Naive B cell (primary cell): ENCODE measurements at regions not wholly inside any gene's neighbourhood (a gene's known extent, or its start where the extent isn't known, plus 50 kb on each side); places are given as distances from the start of the nearest gene placed in this dataset.

ENCODE experiments used
- ATAC-seq, 2 donors: fragments of 150-1000 bp; cut with Tn5 transposase; 2 replicates each; pipeline ENCODE4 v1.10.0; 2021; ENCODE audit warnings: low read depth in 2 of 2, mild to moderate bottlenecking in 2 of 2, moderate library complexity in 2 of 2
- DNase-seq: peaks from one replicate; pipeline ENCODE4 v3.0.0; 2022
- H3K27ac Mint-ChIP-seq, 6 donors: one replicate each; pipeline ENCODE4 v1.8.0; 2020 to 2022; ENCODE audit warnings: mild to moderate bottlenecking in 6 of 6, mixed read lengths in 6 of 6, moderate library complexity in 5 of 6, inconsistent platforms in 2 of 6
- H3K27me3 Mint-ChIP-seq, 3 donors: one replicate each; pipeline ENCODE4 v1.8.0; 2021 to 2022; ENCODE audit warnings: mixed read lengths in 3 of 3, mild to moderate bottlenecking in 1 of 3
- H3K36me3 Mint-ChIP-seq, 2 donors: one replicate each; pipeline ENCODE4 v1.8.0; 2020 to 2022; ENCODE audit warnings: mixed read lengths in 2 of 2, inconsistent platforms in 1 of 2, mild to moderate bottlenecking in 1 of 2
- H3K4me1 Mint-ChIP-seq, 3 donors: one replicate each; pipeline ENCODE4 v1.8.0; 2020 to 2022; ENCODE audit warnings: mixed read lengths in 3 of 3, inconsistent platforms in 1 of 3, mild to moderate bottlenecking in 1 of 3, moderate library complexity in 1 of 3
- H3K4me3 Mint-ChIP-seq, 8 donors: one replicate each; pipeline ENCODE4 v1.8.0; 2020 to 2022; ENCODE audit warnings: mild to moderate bottlenecking in 8 of 8, mixed read lengths in 8 of 8, moderate library complexity in 8 of 8, inconsistent platforms in 2 of 8
- H3K9me3 Mint-ChIP-seq, 7 donors: one replicate each; pipeline ENCODE4 v1.8.0; 2020 to 2022; ENCODE audit warnings: mixed read lengths in 7 of 7, mild to moderate bottlenecking in 5 of 7, inconsistent platforms in 2 of 7, moderate library complexity in 1 of 7

DNA sequence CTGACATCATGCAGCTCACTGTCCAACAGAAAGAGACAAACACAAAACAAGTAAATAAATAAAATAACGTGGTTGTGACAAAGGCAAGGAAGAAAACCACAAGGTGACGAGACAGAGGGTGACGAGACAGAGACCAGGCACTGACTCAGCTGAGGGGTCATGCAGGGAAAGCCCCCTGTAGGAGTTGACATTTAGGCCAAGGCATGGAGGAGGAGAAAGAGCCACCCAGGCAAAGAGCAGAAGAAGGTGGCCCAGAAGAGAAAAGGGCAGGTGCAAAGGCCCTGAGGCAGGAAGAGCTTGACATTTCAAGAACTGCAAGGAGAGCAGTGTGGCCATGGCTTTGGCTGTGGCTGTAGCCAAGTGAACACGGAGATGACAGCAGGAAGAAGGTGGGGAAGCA, 65.1 kb upstream of the ID3 start:
- no peak for ATAC-seq
- H3K4me1 Mint-ChIP-seq: peaks cover 77 to 98% (median 88%) of the 10 kb centered on the region in 3 donors

DNA sequence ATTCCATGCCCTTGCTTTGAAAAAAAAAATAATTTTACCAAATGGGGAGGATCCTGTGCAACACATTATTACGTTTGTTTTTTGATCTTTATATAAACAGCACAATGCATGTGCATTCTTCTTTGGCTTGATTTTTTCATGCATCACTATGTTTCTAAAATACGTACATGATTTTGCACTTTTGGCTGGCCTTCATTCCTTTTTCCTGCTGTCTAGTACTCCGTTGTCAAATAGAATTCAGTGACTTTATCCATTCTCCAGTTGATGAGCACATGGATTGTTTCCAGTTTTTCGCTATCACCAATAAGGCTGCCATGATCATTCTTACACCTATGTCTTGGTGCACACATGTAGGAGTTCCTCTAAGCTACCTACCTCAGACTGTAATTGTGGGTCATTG, 63.0 kb upstream of the ID3 start:
- Mint-ChIP-seq H3K9me3 (peaks cover 0 to 11% (median 0%) of the 10 kb centered on the region in 7 donors), H3K27ac (peak overlapping the region; percentile 47 to 94 (median 74)), H3K27me3 (no peaks in the 10 kb centered on the region), H3K36me3 (peaks cover 0 to 18% of the 10 kb centered on the region in 2 donors), H3K4me3 (peak overlapping the region in 5 of 8 donors; percentile 12 to 77 (median 56)), H3K4me1 (peaks cover 76 to 98% (median 87%) of the 10 kb centered on the region in 3 donors)
- DNase-seq (no peak), ATAC-seq (no peak)

More for the DNA sequence above, 65.1 kb upstream of the ID3 start:
- Mint-ChIP-seq H3K4me3 (peak overlapping the region; percentile 52 to 93 (median 78)), H3K27me3 (no peaks in the 10 kb centered on the region), H3K9me3 (peaks cover 0 to 11% (median 0%) of the 10 kb centered on the region in 7 donors), H3K36me3 (peaks cover 0 to 18% of the 10 kb centered on the region in 2 donors), H3K27ac (peak overlapping the region; percentile 87 to 96 (median 94))
- DNase-seq: no peak

DNA sequence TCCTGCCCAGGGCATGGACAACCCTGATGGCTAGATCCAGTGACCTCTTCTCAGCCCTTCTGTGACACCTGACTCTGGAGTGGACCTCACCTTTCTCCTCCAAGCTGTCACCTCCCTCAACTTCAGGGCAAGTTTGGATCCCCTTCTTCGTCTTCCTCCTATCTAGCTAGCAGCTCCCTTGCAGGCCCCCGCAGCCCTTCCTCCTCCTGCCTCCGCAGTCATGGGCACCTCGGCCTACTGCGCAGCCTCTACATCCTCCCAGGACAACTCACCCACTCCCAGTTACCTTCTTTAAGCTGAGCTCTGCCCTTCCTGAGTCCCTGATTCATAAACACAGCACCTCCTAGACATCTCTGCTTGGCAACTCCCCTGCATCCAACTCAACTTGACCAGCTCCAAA, 61.3 kb upstream of the ID3 start:
- peaks cover 0 to 6% (median 0%) of the 10 kb centered on the region in 7 donors for H3K9me3 Mint-ChIP-seq
- DNase-seq (no peak), ATAC-seq (no peak)
- H3K27ac Mint-ChIP-seq: peak overlapping the region; percentile 85 to 99 (median 96)
- H3K27me3 Mint-ChIP-seq: no peaks in the 10 kb centered on the region
- H3K4me3 Mint-ChIP-seq: peak overlapping the region; percentile 41 to 96 (median 78)
- H3K36me3 Mint-ChIP-seq: peaks cover 0 to 11% of the 10 kb centered on the region in 2 donors
- H3K4me1 Mint-ChIP-seq: peaks cover 73 to 98% (median 81%) of the 10 kb centered on the region in 3 donors

DNA sequence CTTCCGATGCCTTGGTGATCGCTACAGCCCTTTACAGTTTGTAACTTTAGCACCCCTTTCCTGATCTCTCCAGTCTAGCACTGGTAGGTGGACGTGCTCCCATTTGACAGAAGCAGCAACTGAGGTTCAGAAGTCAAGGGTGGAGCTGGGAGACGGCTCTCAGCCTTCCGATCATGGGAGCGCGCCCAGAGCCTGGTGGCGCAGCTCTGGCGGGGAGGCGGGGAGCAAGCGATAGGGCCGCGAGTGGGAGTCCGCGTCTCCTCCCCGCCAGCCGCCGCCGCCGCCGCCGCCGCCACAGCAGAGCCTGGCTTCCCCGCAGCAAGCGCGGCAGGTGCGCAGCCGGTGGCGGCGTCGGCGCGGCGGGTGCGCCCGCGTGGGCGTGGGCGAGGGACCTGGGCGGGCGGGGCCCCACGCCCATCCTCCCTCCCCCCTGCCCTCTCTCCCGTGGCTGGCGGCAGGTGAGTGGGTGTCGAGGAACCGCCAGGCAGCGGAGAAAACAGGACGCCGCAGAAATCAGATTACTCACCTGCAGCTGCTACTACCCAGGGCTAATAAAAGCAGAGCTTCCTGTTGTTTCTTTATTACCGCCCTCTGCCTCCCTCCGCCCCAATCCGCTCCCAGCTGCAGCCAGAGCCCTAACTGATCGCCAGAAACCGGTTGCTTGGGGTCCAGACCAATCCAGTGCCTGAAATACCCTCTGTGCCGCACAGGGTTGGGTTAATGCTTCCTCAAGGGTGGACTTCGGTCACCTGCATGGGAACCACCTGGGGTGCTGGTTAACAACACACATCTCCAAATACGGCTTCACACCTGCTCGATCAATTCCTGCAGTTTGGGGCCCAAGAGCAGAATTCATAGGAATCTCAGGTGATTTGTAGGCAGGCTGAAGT, 60.2 kb upstream of the ID3 start:
- DNase-seq (peak; percentile 84), ATAC-seq (peak; percentile 79 to 83)
- Mint-ChIP-seq H3K27ac (peak overlapping the region; percentile 85 to 99 (median 96)), H3K9me3 (peaks cover 0 to 4% (median 0%) of the 10 kb centered on the region in 7 donors), H3K36me3 (peaks cover 0 to 6% of the 10 kb centered on the region in 2 donors), H3K27me3 (no peaks in the 10 kb centered on the region), H3K4me1 (peaks cover 77 to 98% (median 81%) of the 10 kb centered on the region in 3 donors), H3K4me3 (peak overlapping the region; percentile 74 to 96 (median 88))

DNA sequence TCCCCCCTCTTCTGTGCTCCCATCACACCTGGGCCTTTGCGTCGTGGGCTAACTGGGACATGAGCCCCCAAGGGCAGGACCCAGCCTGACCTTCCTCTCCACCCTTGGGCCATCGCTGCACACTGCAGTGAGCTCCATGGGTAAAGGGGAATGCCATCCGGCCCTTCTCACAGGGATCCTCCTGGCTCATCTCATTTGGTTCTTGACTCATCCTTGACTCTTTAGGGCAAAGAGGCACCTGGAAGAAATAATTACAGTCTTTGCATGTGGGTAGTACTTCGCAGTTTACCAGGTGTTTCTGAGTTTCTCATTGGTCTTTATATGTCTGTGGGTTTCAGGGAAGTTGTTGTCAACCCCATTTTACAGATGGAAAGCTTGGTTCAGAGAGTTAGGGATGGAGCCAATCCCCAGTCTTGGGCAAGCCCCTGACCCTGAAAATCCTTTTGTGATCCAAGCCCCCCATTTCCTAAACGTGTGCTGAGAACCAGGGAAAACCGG, 59.3 kb upstream of the ID3 start:
- no peaks in the 10 kb centered on the region for H3K36me3 Mint-ChIP-seq
- DNase-seq (no peak), ATAC-seq (no peak)
- H3K4me1 Mint-ChIP-seq: peaks cover 78 to 98% (median 81%) of the 10 kb centered on the region in 3 donors
- peak overlapping the region; percentile 74 to 91 (median 86) for H3K4me3 Mint-ChIP-seq
- H3K27ac Mint-ChIP-seq: peak overlapping the region; percentile 60 to 97 (median 90)
- peaks cover 0 to 1% (median 0%) of the 10 kb centered on the region in 7 donors for H3K9me3 Mint-ChIP-seq
- no peaks in the 10 kb centered on the region for H3K27me3 Mint-ChIP-seq

DNA sequence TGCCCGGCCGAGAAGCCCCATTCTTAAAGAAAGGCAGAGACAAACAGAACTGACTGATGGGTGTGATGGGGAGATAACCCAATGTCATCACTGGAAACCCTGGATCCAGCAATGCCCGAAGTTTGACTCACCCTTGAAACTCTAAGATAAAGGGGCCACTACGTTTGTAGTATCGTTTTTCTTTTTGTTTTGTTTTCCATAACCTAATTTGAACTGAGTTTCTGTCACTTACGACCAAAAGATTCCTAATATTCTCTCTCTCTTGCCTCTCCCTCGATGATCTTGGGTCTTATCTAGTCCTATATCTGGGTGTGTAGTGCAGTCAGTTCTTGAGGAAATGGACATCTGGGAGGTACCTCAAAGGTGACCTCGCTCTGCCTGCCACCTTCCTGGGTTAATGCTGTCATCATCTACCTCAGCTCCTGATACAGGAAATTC, 57.8 kb upstream of the ID3 start:
- Mint-ChIP-seq H3K27ac (peak overlapping the region; percentile 10 to 92 (median 77)), H3K36me3 (no peaks in the 10 kb centered on the region), H3K4me3 (peak overlapping the region in 4 of 8 donors; percentile 27 to 74 (median 38)), H3K27me3 (no peaks in the 10 kb centered on the region), H3K4me1 (peaks cover 83 to 98% (median 84%) of the 10 kb centered on the region in 3 donors), H3K9me3 (peaks cover 0 to 1% (median 0%) of the 10 kb centered on the region in 7 donors)
- ATAC-seq (no peak), DNase-seq (no peak)

DNA sequence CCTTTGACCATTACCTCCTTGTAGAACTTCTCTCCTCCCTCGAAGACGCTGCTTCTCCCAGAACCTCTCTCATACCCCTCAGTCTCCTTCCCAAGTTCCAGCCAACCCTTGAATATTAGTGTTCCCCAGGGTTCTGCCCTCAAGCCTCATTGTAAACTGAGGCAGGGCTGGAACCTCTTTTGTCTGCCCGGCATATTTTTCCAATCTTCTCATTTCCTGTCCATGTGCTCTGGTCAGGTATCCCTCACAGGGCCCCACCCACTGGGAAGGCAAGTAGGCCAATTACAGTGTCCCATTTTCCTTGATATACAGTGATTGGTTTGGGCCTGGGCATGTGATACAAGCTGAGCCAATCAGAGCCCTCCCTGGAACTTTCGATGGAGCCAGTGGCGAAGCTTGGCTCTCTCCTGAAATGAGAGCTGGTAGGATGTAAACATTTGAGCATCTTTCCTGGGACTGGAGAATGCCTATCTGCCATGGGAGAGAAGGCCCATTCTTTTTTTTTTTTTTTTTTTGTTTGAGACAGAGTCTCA, 57.1 kb upstream of the ID3 start:
- DNase-seq (no peak), ATAC-seq (no peak)
- H3K4me1 Mint-ChIP-seq: peaks cover 84 to 98% (median 86%) of the 10 kb centered on the region in 3 donors
- H3K27ac Mint-ChIP-seq: peak overlapping the region; percentile 21 to 88 (median 83)
- H3K27me3 Mint-ChIP-seq: no peaks in the 10 kb centered on the region
- peaks cover 0 to 1% (median 0%) of the 10 kb centered on the region in 7 donors for H3K9me3 Mint-ChIP-seq
- peak overlapping the region in 4 of 8 donors; percentile 25 to 74 (median 39) for H3K4me3 Mint-ChIP-seq
- no peaks in the 10 kb centered on the region for H3K36me3 Mint-ChIP-seq

DNA sequence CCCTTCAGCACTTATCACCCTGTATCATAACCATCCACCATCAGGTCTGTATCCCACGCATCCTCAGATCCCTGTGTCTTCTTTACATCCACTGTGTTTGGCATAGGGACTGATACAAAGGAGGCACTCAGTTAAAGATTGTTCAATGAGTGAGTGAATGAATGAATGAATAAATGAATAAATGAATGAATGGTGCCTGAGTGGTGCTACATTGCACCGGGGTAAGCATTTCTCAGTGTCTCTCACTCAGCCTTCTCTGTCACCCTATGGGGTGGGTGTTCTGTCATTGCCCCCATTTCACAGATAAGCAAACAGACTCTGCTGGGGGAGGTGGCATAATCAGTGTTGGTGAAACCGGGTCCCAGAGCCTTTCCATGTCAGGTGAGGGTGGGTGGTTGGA, 56.6 kb upstream of the ID3 start:
- no peaks in the 10 kb centered on the region for H3K27me3 Mint-ChIP-seq
- no peaks in the 10 kb centered on the region for H3K36me3 Mint-ChIP-seq
- peaks cover 83 to 98% (median 84%) of the 10 kb centered on the region in 3 donors for H3K4me1 Mint-ChIP-seq
- DNase-seq (no peak), ATAC-seq (no peak)
- H3K27ac Mint-ChIP-seq: peak overlapping the region; percentile 68 to 89 (median 87)
- peaks cover 0 to 1% (median 0%) of the 10 kb centered on the region in 7 donors for H3K9me3 Mint-ChIP-seq
- peak overlapping the region in 3 of 8 donors; percentile 31 to 47 (median 43) for H3K4me3 Mint-ChIP-seq

DNA sequence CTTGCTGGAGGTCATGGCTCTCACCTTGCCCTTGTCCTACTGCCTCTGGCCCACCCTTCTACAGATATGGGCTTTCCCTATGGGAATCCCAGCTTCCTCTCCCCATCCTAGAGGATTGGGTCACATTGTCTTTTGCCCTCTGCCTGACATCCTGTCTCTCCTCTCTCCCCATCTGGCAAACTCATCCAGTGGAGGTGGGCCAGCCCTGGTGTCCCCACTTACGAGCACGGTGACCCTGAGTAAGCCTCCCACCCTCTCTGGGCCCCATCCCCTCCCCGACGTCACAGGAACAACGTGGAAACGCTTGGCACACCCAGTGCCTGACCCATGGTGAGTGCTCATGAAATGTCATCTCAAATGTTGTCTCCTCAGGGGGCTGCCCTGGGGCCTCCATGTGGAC, 56.1 kb upstream of the ID3 start:
- no peak for ATAC-seq
- peak overlapping the region in 4 of 8 donors; percentile 12 to 59 (median 45) for H3K4me3 Mint-ChIP-seq
- no peaks in the 10 kb centered on the region for H3K36me3 Mint-ChIP-seq
- DNase-seq: no peak
- H3K27me3 Mint-ChIP-seq: no peaks in the 10 kb centered on the region
- peaks cover 0 to 1% (median 0%) of the 10 kb centered on the region in 7 donors for H3K9me3 Mint-ChIP-seq
- H3K4me1 Mint-ChIP-seq: peaks cover 83 to 98% (median 84%) of the 10 kb centered on the region in 3 donors
- peak overlapping the region; percentile 83 to 94 (median 88) for H3K27ac Mint-ChIP-seq

DNA sequence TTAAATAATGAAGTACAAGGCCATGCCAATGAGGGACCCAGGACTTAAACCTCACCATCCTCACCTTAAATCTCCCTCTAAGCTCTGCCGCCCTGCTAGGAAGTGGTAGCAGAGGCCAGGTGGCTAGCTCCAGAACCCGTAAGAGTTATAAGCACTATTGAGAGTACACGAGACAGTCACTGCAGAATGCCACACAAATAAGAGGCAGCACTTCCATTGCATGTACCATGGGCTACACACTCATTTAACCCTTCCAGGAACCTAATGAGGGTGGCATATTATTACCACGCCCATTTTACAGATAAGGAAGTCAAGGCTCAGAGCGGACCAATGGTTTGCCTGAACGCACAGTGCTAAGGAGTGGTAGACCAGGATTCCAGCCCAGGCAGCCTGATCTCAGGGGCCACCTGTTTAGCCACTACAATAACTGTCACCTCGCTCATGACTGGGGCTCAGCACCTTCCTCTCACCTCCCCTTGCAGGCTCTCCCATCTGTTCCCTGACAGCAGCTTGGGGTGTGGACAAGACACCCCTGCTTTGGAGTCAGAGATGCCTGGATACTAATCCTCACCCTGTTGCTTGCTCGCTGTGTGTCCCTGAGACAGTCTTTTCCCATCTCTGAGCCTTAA, 54.8 kb upstream of the ID3 start:
- DNase-seq (no peak), ATAC-seq (peak; percentile 11 to 31)
- Mint-ChIP-seq H3K4me1 (peaks cover 75 to 90% (median 75%) of the 10 kb centered on the region in 3 donors), H3K4me3 (peak overlapping the region in 7 of 8 donors; percentile 39 to 84 (median 79)), H3K27me3 (no peaks in the 10 kb centered on the region), H3K36me3 (no peaks in the 10 kb centered on the region), H3K9me3 (peaks cover 0 to 1% (median 0%) of the 10 kb centered on the region in 7 donors), H3K27ac (peak overlapping the region; percentile 83 to 96 (median 92))

DNA sequence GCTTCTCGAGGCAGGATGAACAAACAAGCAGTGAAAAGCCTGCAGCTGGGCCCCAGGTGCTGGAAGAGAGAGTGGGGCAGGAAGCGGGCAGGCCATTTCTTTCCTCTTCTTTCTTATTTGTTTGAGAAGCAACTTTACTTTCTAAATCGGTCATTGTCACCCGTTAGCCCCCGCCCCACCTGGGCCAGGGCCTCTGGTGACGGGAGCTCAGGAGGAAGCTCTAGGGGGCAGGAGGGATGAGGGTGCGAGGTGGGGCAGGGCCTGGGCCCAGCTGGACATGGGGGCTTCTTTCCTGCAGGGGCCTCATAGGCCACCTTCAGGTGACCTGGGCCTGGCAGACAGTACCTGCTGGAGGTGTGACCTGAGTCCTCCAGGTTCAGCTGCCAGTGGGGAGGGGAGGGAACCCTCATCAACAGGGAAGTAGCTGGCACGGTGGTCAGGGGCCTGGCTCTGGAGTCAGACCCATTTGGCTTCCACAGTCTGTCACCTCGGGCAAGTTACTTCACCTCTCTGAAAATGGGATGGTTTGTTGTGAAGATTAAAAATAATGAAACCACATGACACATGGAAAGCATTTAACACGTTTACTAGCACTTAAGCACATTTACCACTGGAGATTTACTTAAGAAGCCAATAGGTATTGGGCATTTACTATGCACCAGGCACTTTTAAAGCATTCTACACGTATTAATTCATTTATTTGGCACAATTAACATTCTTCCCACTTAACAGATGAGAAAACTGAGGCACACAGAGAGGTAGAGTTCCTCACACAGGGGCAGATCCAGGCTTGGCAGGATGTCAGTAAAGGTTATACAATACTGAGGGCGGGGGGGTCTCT, 54.1 kb upstream of the ID3 start:
- Mint-ChIP-seq H3K4me3 (peak overlapping the region; percentile 5 to 85 (median 75)), H3K9me3 (peaks cover 0 to 1% (median 0%) of the 10 kb centered on the region in 7 donors), H3K27me3 (no peaks in the 10 kb centered on the region), H3K36me3 (no peaks in the 10 kb centered on the region), H3K4me1 (peaks cover 69 to 84% (median 75%) of the 10 kb centered on the region in 3 donors), H3K27ac (peak overlapping the region; percentile 83 to 96 (median 92))
- ATAC-seq (peak; percentile 37 to 40), DNase-seq (peak; percentile 53)

DNA sequence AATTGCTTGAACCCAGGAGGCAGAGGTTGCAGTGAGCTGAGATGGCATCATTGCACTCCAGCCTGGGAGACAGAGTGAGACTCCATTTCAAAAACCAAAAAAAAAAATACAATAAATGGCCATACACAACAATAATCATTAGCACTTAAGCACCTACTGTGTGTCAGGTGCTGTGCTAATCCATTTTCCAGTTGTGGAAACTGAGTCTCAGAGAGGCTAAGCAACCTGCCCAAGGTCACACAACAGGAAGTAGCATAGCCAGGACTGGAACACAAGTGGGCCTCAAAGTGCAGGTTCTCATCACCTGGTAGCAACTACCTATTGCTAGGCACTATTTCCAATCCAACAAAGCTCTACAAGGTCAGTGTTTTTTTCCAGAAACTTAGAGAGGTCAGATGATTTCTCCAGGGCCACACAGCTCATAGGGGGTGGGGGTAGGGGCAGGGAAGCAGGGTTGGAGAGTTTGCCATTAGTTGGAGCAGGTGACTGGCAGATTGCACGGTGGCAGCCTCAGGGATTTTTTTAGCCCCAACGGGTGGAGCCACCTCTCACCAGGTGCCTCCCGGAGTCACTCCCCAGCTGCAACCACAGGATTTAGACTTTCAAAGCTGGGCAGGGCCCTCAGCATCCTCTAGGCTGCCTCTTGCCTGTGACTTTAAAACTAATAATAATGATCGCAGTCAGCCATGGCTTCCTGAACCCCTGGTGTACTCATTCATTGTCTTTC, 52.5 kb upstream of the ID3 start:
- ATAC-seq (peak; percentile 75 to 79), DNase-seq (peak; percentile 48)
- H3K4me3 Mint-ChIP-seq: peak overlapping the region; percentile 9 to 85 (median 70)
- H3K27me3 Mint-ChIP-seq: no peaks in the 10 kb centered on the region
- no peaks in the 10 kb centered on the region for H3K9me3 Mint-ChIP-seq
- H3K27ac Mint-ChIP-seq: peak overlapping the region; percentile 52 to 96 (median 82)
- no peaks in the 10 kb centered on the region for H3K36me3 Mint-ChIP-seq
- H3K4me1 Mint-ChIP-seq: peaks cover 73 to 87% (median 83%) of the 10 kb centered on the region in 3 donors
